ENCODE measurements at regions not wholly inside any gene's neighbourhood (a gene's known extent, or its start where the extent isn't known, plus 50 kb on each side); places are given as distances from the start of the nearest gene placed in this dataset.
"Not testable (repeated sequence)": the region's sequence is repeated elsewhere in the genome, so short reads cannot be mapped to it uniquely, and the experiment has no call there.

DNA sequence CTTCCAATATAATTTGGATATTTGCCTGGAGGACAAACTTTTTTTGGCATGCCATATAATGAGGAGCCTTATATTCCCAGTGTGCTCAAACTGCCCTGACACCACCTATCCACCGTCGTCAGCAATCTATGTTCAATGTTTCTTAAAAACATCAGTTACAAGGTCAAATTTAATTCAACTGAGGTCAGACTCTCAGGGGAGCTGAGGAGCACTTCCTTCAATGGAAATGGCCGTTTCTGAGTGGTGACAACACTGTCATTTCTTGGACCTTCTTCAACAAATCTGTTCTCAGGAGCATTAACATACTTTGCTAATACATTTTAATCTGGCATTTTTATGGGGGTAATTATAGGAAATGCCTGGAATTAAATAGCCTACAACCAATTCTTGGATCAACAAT, 90.8 kb upstream of the FBXO28 start:
- H4K91ac ChIP-seq (ENCODE audit: low read length): not testable (repeated sequence)

DNA sequence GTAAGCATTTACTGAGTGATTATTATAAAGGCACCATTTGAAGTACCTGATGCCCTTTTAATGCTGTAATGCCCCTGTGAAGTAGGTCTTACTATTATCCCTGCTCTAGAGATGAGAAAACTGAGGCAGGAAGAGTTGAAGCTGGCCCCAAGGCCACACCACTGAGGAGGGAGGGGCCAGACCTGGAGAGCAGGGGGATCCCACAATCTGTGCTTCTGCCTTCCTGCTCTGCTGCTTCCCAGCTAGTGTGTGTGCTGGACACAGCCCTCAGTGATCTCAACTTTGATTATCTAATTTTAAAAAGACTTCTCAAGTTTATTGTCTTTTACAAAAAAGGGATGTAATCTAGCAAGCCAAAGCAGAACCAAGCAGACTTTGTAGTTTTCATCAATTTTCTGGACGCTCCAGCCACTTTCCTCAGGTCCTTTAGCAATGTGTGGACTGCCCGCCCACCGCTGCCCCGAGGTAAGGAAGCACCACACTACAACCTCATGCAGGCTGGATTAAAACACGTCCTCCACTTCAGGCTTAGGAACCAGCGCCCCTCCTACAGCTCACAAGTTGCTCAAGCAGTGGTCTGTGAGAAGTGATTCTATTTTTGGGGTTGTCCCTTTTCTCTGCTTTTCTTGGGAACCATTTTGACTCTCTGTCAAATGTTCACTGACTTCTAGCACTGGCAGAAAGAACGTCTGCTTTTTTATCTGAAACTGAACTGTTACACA, 91.5 kb upstream of the FBXO28 start:
- not testable (repeated sequence) for H3K79me1 ChIP-seq (replicated peaks; ENCODE audit: low read length, poor library complexity, severe bottlenecking); H3K23ac ChIP-seq (ENCODE audit: low read length in 2 of 2); H3K18ac ChIP-seq (ENCODE audit: low read depth in 1 of 2, low read length in 2 of 2); H3K14ac ChIP-seq (ENCODE audit: low read length in 2 of 2); H3K27ac ChIP-seq (ENCODE audit: low read length, poor library complexity, severe bottlenecking); H3K4me2 ChIP-seq (ENCODE audit: low read length, poor library complexity, severe bottlenecking); H4K91ac ChIP-seq (ENCODE audit: low read length); DNase-seq; H4K8ac ChIP-seq (ENCODE audit: low read length); H2BK120ac ChIP-seq (ENCODE audit: low read depth, low read length); H2AK5ac ChIP-seq (ENCODE audit: low read length, severe bottlenecking); H3K9me3 ChIP-seq (ENCODE audit: control insufficient read depth, low read length); H3K9ac ChIP-seq (ENCODE audit: low read length); H2BK5ac ChIP-seq (ENCODE audit: low read depth, low read length, poor library complexity, severe bottlenecking); H3K4me3 ChIP-seq (ENCODE audit: insufficient read depth in 1 of 2, low read depth in 1 of 2, low read length in 2 of 2); H3K27me3 ChIP-seq (ENCODE audit: control insufficient read depth in 1 of 2, insufficient read depth in 1 of 2, low read length in 2 of 2); H3K4me1 ChIP-seq (ENCODE audit: control insufficient read depth, insufficient read depth, low read depth, low read length); H2BK12ac ChIP-seq (ENCODE audit: low read length in 2 of 2); H3K4ac ChIP-seq (ENCODE audit: low read depth in 1 of 2, low read length in 2 of 2); H2AFZ ChIP-seq (ENCODE audit: low read depth, low read length); H3K36me3 ChIP-seq (ENCODE audit: control insufficient read depth in 1 of 2, insufficient read depth in 2 of 2, low read depth in 1 of 2, low read length in 2 of 2); H2BK15ac ChIP-seq (ENCODE audit: low read depth, poor library complexity, severe bottlenecking)
- no CpG with 5 or more reads among the region's 7 CpGs for WGBS

More for the DNA sequence above, 90.8 kb upstream of the FBXO28 start:
- H3K4me2 ChIP-seq (ENCODE audit: low read length, poor library complexity, severe bottlenecking); H3K14ac ChIP-seq (ENCODE audit: low read length in 2 of 2); H3K36me3 ChIP-seq (ENCODE audit: control insufficient read depth in 1 of 2, insufficient read depth in 2 of 2, low read depth in 1 of 2, low read length in 2 of 2); H2BK120ac ChIP-seq (ENCODE audit: low read depth, low read length); H2BK5ac ChIP-seq (ENCODE audit: low read depth, low read length, poor library complexity, severe bottlenecking); H3K4ac ChIP-seq (ENCODE audit: low read depth in 1 of 2, low read length in 2 of 2); H2AK5ac ChIP-seq (ENCODE audit: low read length, severe bottlenecking); H3K79me1 ChIP-seq (replicated peaks; ENCODE audit: low read length, poor library complexity, severe bottlenecking); H3K18ac ChIP-seq (ENCODE audit: low read depth in 1 of 2, low read length in 2 of 2); H3K4me1 ChIP-seq (ENCODE audit: control insufficient read depth, insufficient read depth, low read depth, low read length); H2AFZ ChIP-seq (ENCODE audit: low read depth, low read length); H3K4me3 ChIP-seq (ENCODE audit: insufficient read depth in 1 of 2, low read depth in 1 of 2, low read length in 2 of 2); H3K9me3 ChIP-seq (ENCODE audit: control insufficient read depth, low read length); H2BK15ac ChIP-seq (ENCODE audit: low read depth, poor library complexity, severe bottlenecking); H3K27me3 ChIP-seq (ENCODE audit: control insufficient read depth in 1 of 2, insufficient read depth in 1 of 2, low read length in 2 of 2); H3K27ac ChIP-seq (ENCODE audit: low read length, poor library complexity, severe bottlenecking); DNase-seq; H4K8ac ChIP-seq (ENCODE audit: low read length); H3K23ac ChIP-seq (ENCODE audit: low read length in 2 of 2); H3K9ac ChIP-seq (ENCODE audit: low read length); H2BK12ac ChIP-seq (ENCODE audit: low read length in 2 of 2): not testable (repeated sequence)
- no CpG with 5 or more reads among the region's 3 CpGs for WGBS

GRCh38 chr1:224019866-224020265, 94.0 kb upstream of the FBXO28 start:
- not testable (repeated sequence) for H4K91ac ChIP-seq (ENCODE audit: low read length); DNase-seq; H3K4me1 ChIP-seq (ENCODE audit: control insufficient read depth, insufficient read depth, low read depth, low read length); H3K14ac ChIP-seq (ENCODE audit: low read length in 2 of 2); H3K18ac ChIP-seq (ENCODE audit: low read depth in 1 of 2, low read length in 2 of 2); H3K9ac ChIP-seq (ENCODE audit: low read length); H2BK15ac ChIP-seq (ENCODE audit: low read depth, poor library complexity, severe bottlenecking); H3K27ac ChIP-seq (ENCODE audit: low read length, poor library complexity, severe bottlenecking); H2BK120ac ChIP-seq (ENCODE audit: low read depth, low read length); H3K23ac ChIP-seq (ENCODE audit: low read length in 2 of 2); H3K79me1 ChIP-seq (replicated peaks; ENCODE audit: low read length, poor library complexity, severe bottlenecking); H3K4me2 ChIP-seq (ENCODE audit: low read length, poor library complexity, severe bottlenecking); H3K36me3 ChIP-seq (ENCODE audit: control insufficient read depth in 1 of 2, insufficient read depth in 2 of 2, low read depth in 1 of 2, low read length in 2 of 2); H3K4me3 ChIP-seq (ENCODE audit: insufficient read depth in 1 of 2, low read depth in 1 of 2, low read length in 2 of 2); H3K4ac ChIP-seq (ENCODE audit: low read depth in 1 of 2, low read length in 2 of 2); H2AFZ ChIP-seq (ENCODE audit: low read depth, low read length); H4K8ac ChIP-seq (ENCODE audit: low read length); H2BK12ac ChIP-seq (ENCODE audit: low read length in 2 of 2); H2AK5ac ChIP-seq (ENCODE audit: low read length, severe bottlenecking); H3K9me3 ChIP-seq (ENCODE audit: control insufficient read depth, low read length); H2BK5ac ChIP-seq (ENCODE audit: low read depth, low read length, poor library complexity, severe bottlenecking); H3K27me3 ChIP-seq (ENCODE audit: control insufficient read depth in 1 of 2, insufficient read depth in 1 of 2, low read length in 2 of 2)
- no CpG with 5 or more reads among the region's 3 CpGs for WGBS

DNA sequence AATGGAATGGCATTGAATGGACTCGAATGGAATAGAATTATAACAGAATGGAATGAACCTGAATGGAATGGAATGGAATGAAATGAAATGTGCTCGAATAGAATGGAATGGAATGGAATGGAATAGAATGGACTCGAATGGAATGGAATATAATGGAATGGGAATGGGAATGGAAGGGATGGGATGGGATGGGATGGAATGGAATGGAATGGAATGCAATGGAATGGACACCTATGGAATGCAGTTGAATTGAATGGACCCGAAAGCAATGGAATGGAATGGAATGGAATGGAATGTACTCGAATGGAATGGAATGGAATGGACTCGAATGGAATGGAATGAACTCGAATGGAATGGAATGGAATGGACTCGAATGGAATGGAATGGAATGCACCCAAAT, 98.1 kb upstream of the FBXO28 start:
- not testable (repeated sequence) for H4K91ac ChIP-seq (ENCODE audit: low read length); H2AFZ ChIP-seq (ENCODE audit: low read depth, low read length); H3K4me1 ChIP-seq (ENCODE audit: control insufficient read depth, insufficient read depth, low read depth, low read length)

More for the DNA sequence above, 98.1 kb upstream of the FBXO28 start:
- H3K14ac ChIP-seq (ENCODE audit: low read length in 2 of 2); H2BK5ac ChIP-seq (ENCODE audit: low read depth, low read length, poor library complexity, severe bottlenecking); H3K4ac ChIP-seq (ENCODE audit: low read depth in 1 of 2, low read length in 2 of 2); H3K27ac ChIP-seq (ENCODE audit: low read length, poor library complexity, severe bottlenecking); H2BK15ac ChIP-seq (ENCODE audit: low read depth, poor library complexity, severe bottlenecking); H4K8ac ChIP-seq (ENCODE audit: low read length); H3K18ac ChIP-seq (ENCODE audit: low read depth in 1 of 2, low read length in 2 of 2); H3K9ac ChIP-seq (ENCODE audit: low read length); H2BK120ac ChIP-seq (ENCODE audit: low read depth, low read length); H3K27me3 ChIP-seq (ENCODE audit: control insufficient read depth in 1 of 2, insufficient read depth in 1 of 2, low read length in 2 of 2); H3K23ac ChIP-seq (ENCODE audit: low read length in 2 of 2); DNase-seq; H2AK5ac ChIP-seq (ENCODE audit: low read length, severe bottlenecking); H3K36me3 ChIP-seq (ENCODE audit: control insufficient read depth in 1 of 2, insufficient read depth in 2 of 2, low read depth in 1 of 2, low read length in 2 of 2); H3K4me3 ChIP-seq (ENCODE audit: insufficient read depth in 1 of 2, low read depth in 1 of 2, low read length in 2 of 2); H3K4me2 ChIP-seq (ENCODE audit: low read length, poor library complexity, severe bottlenecking); H2BK12ac ChIP-seq (ENCODE audit: low read length in 2 of 2); H3K79me1 ChIP-seq (replicated peaks; ENCODE audit: low read length, poor library complexity, severe bottlenecking): not testable (repeated sequence)
- 96% methylated on average over 8 of the region's 8 CpGs for WGBS
- H3K9me3 ChIP-seq (ENCODE audit: control insufficient read depth, low read length): peaks cover 33% of the 10 kb centered on the region

Data from mesenchymal stem cell (in vitro differentiated cells and primary cell).